Colon (tissue), 2 donors: ENCODE measurements at regions not wholly inside any gene's neighbourhood (a gene's known extent, or its start where the extent isn't known, plus 50 kb on each side); places are given as distances from the start of the nearest gene placed in this dataset.
"Not testable (repeated sequence)": the region's sequence is repeated elsewhere in the genome, so short reads cannot be mapped to it uniquely, and the experiment has no call there.

ENCODE experiments used
- FAIRE-seq: peaks from 2 replicates; lab custom pipeline; 2012; peaks lifted over from hg19 to GRCh38; lab: Jason Lieb, UNC
- donor health status: control.
- donor health status: control.

DNA sequence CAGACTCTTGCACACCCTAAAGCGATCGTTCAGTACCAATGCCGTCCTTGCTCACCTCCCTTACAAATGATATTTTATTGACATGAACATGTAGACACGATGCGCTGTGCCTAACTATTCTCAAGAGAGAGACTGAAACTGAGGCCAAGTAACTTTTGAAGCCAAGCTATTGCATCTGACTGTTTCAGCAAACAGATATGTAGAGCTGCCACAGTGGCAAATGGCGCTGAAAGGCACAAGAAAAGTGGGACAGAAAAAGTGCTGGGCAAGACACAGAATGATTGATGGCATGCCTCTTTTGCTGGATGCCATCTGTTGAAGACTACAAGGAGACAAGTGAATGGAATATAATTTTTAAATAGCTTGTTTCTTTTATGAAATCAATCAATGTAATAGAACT, 1157.2 kb upstream of the ADGRL4 start:
- no peak for FAIRE-seq

DNA sequence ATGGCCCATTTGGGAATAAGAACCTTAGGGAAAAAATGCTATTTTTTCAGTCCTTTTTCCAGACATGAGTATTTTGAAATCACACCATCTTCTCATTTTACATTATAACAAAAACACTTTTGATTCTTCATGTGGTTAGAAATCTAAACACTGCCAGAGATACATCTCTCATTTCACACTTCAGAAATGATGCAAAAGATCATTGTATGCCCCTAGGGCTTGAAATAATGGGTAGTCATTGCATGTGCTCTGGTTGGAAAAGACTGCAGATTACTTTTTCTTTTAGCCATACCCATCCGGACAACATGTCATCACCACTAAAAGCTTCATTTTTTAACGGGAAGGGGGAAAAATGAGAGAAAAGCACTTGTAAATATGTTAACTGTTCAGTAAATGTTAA, 1152.2 kb upstream of the ADGRL4 start:
- FAIRE-seq = no peak

- FAIRE-seq = no peak
Observed at GRCh38 chr1:80158266-80158665, 1151.7 kb upstream of the ADGRL4 start.

GRCh38 chr1:80155371-80155770, 1148.8 kb upstream of the ADGRL4 start:
- FAIRE-seq = no peak

GRCh38 chr1:80154176-80154575, 1147.6 kb upstream of the ADGRL4 start:
- FAIRE-seq = no peak

- FAIRE-seq = no peak
Observed at GRCh38 chr1:80153762-80154161, 1147.2 kb upstream of the ADGRL4 start.

GRCh38 chr1:80143361-80143760, 1136.8 kb upstream of the ADGRL4 start:
- no peak for FAIRE-seq

- not testable (repeated sequence) for FAIRE-seq
Observed at GRCh38 chr1:80137946-80138602, 1131.5 kb upstream of the ADGRL4 start.

- no peak for FAIRE-seq
Observed at GRCh38 chr1:80113168-80114038, 1106.9 kb upstream of the ADGRL4 start.

DNA sequence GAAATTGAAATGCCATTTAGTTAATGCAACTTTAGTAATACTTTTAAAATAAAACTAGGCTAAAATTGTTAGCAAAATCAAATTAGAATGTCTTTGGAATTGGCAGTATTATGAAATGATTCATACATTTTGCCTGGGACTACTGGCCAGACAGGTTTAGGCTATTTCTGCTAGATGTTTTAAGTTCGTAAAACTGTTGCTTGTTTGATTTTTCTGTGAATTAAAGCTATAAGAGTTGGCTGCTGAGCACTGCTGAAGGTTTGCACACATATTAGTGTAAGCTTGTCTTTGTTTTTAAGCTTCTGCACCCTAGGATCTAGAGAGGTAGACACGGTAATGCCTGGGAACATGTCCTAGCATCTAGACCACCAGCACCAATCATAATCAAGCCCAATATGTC, 1094.6 kb upstream of the ADGRL4 start:
- no peak for FAIRE-seq

- FAIRE-seq = no peak
Observed at GRCh38 chr1:80099713-80100112, 1093.2 kb upstream of the ADGRL4 start.

DNA sequence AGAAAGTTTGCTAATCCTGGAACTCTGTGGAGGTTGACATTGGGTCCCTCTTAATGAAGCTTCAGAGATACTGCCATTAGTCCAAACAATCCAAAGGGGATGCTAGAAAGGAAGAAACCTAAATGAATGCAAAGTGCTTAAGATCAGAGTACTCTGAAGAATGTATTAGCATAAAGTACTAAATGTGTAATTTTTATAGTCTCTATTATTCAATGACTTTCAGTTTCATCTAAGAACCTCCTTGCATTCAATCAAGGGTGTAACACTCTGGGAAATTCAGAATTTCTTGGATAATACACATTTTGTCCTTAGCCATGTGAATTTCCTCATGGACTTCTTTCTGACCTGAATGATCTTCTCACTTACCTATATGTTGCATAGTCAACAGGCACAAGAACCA, 1078.5 kb upstream of the ADGRL4 start:
- no peak for FAIRE-seq

- FAIRE-seq = no peak
Observed at GRCh38 chr1:80083892-80084291, 1077.4 kb upstream of the ADGRL4 start.

DNA sequence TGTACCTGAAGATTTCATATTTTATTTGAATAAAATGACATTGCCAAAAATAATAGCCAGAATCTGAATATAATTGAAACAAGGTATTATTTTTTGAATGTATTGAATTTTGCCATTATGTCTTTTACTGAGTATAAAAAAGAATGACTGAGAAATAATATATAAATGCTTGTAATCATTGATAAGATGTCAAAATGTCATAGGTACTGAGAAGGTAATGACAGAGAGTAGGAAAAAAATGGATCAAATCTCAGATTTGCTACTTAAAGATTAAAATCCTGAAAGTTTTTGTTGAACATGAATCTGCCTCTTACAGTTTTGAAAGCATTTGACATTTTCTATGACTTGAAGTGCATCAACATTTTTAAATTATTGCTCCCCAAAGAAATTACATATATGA, 1069.9 kb upstream of the ADGRL4 start:
- peak; percentile 33 for FAIRE-seq

- no peak for FAIRE-seq
Observed at GRCh38 chr1:80075351-80075750, 1068.8 kb upstream of the ADGRL4 start.

DNA sequence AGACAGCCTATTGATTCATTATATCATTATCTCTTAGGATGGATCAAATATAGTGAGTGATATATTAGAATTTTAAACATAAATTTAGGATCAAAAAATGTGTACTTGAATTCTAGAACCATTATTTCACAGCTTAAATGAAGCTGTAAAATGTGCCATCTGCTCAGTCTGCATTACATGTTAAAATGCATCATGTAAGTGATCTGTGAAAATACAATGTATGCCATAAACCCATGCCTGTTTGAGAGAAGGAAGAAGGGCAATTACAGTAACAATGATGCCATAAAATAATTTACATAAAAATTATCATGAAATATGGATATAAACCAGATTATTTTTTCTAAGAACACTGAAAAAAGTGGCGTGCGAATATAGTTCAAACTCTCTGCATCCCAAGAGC, 1066.0 kb upstream of the ADGRL4 start:
- no peak for FAIRE-seq

GRCh38 chr1:80066060-80066459, 1059.5 kb upstream of the ADGRL4 start:
- FAIRE-seq = no peak

- FAIRE-seq = no peak
Observed at GRCh38 chr1:80064524-80064923, 1058.0 kb upstream of the ADGRL4 start.

GRCh38 chr1:80059940-80060339, 1053.4 kb upstream of the ADGRL4 start:
- FAIRE-seq = no peak

GRCh38 chr1:80056179-80056578, 1049.6 kb upstream of the ADGRL4 start:
- no peak for FAIRE-seq

- no peak for FAIRE-seq
Observed at GRCh38 chr1:80054129-80054528, 1047.6 kb upstream of the ADGRL4 start.

DNA sequence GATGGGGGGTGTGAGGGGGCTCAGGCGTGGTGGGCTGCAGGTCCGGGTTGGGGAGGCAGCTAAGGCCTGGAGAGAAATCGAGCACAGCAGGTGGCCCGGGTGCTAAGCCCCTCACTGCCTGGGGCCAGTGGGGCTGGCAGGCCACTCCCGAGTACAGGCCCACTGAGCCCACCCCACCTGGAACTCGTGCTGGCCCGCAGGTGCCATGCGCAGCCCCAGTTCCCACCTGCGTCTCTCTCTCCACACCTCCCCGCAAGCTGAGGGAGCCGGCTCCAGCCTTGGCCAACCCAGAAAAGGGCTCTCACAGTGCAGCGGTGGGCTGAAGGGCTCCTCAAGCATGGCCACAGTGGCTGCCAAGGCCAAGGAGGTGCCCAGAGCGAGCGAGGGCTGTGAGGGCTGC, 1047.1 kb upstream of the ADGRL4 start:
- no peak for FAIRE-seq

DNA sequence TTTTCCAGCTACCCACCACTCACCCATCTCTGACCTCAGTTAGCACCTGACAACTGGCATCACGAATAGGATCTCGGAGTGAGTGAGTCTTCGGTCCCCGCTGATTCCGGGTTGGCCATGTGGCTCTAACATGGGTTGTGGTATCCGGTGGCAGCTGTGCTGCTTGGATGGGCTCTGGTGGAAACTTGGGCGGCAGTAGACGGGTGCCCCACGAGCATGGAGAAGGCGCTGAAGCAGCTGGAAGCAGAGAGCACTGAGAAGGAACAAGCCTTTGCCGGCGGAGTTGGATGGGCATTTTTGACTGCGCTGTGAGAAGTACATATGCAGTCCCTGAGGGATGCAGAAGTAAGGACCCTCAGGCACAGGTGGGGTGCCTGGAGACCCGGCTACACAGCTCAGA, 1044.0 kb upstream of the ADGRL4 start:
- no peak for FAIRE-seq

- no peak for FAIRE-seq
Observed at GRCh38 chr1:80050085-80050484, 1043.6 kb upstream of the ADGRL4 start.
